H1 (cell line): ENCODE measurements at regions not wholly inside any gene's neighbourhood (a gene's known extent, or its start where the extent isn't known, plus 50 kb on each side); places are given as distances from the start of the nearest gene placed in this dataset.

Experiments used
- CBX5 ChIP-seq: fragments of 300-800, 300-1000 bp; sonication (generic); IDR thresholded peaks from 2 replicates; pipeline ENCODE4 v1.7.1; 2016; ENCODE audit warnings: antibody characterized with exemption, low read length, low read depth
- CHD7 ChIP-seq: fragments of 300-600 bp; sonication (generic); IDR thresholded peaks from 2 replicates; pipeline ENCODE4 v1.7.1; 2012; ENCODE audit warnings: low read length, moderate library complexity, mild to moderate bottlenecking, inconsistent platforms; ENCODE audit not compliant: insufficient replicate concordance
- CREB1 ChIP-seq: IDR thresholded peaks from 2 replicates; pipeline ENCODE4 v1.6.1; 2012; ENCODE audit warnings: inconsistent platforms
- KDM4A ChIP-seq: IDR thresholded peaks from one replicate; pipeline ENCODE4 v1.7.1; 2012; ENCODE audit warnings: low read depth, mild to moderate bottlenecking, moderate library complexity, low read length, inconsistent platforms; ENCODE audit not compliant: severe bottlenecking
- MAX ChIP-seq: IDR thresholded peaks from 2 replicates; pipeline ENCODE4 v1.6.1; 2012; ENCODE audit warnings: inconsistent platforms
- TAF1 ChIP-seq: IDR thresholded peaks from 2 replicates; pipeline ENCODE4 v1.6.1; 2011; ENCODE audit warnings: mild to moderate bottlenecking, low read depth, low read length
- TBP ChIP-seq: IDR thresholded peaks from 2 replicates; pipeline ENCODE4 v1.6.1; 2011; ENCODE audit warnings: low read depth, low read length, improper control_type of control experiment
- TCF12 ChIP-seq: IDR thresholded peaks from 2 replicates; pipeline ENCODE4 v1.6.1; 2011; ENCODE audit warnings: low read depth, mild to moderate bottlenecking, low read length
- TEAD4 ChIP-seq: IDR thresholded peaks from 2 replicates; pipeline ENCODE4 v1.6.1; 2012; ENCODE audit warnings: low read depth, low read length, inconsistent platforms, mixed read lengths

- TF ChIP-seq CHD7, result no peak
- TF ChIP-seq TEAD4, result no peak
- TF ChIP-seq CBX5, result no peak
- TF ChIP-seq TCF12, result no peak
- no peak for TF ChIP-seq CREB1
- TF ChIP-seq TAF1, result no peak
- no peak for TF ChIP-seq MAX
- no peak for TF ChIP-seq TBP
- no peak for TF ChIP-seq KDM4A
These were observed 295.8 kb upstream of the SLC7A11 start (continued) for GRCh38 chr4:138537731-138538490.
